SK-N-SH (cell line): ENCODE measurements at regions not wholly inside any gene's neighbourhood (a gene's known extent, or its start where the extent isn't known, plus 50 kb on each side); places are given as distances from the start of the nearest gene placed in this dataset.
A peak's percentile ranks its signal among the peaks of the same experiment; 100 is the strongest.

ENCODE experiments used
- CTCF ChIA-PET: fragments of 300-600, 350-600 bp; formaldehyde crosslinking; extraction: SDS; loops from one replicate; lab custom pipeline; 2021; lab: Yijun Ruan, JAX
- POLR2A ChIA-PET: fragments of 350-600 bp; sonication (Branson Sonifier 250); formaldehyde crosslinking; extraction: SDS; loops from one replicate; lab custom pipeline; 2020; ENCODE audit warnings: antibody characterized with exemption, inconsistent platforms; lab: Yijun Ruan, JAX
- DNase-seq: peaks from one replicate; pipeline ENCODE4 v3.0.0; 2012
- H2AFZ ChIP-seq: fragments of 200-600 bp; sonication (generic); 2 replicates; pipeline ENCODE4 v1.8.1; 2016; ENCODE audit warnings: antibody characterized with exemption, mild to moderate bottlenecking, low read depth
- H3F3A ChIP-seq: fragments of 200-600 bp; sonication (generic); replicated peaks from 2 replicates; pipeline ENCODE3; 2016; ENCODE audit warnings: antibody characterized with exemption, mild to moderate bottlenecking; ENCODE audit not compliant: insufficient read depth
- H3K27ac ChIP-seq, 2 experiments: fragments of 200-500 bp in 1 of 2; fragments of 200-600 bp in 1 of 2; sonication (Bioruptor generic) in 1 of 2; sonication (generic), shearing (Covaris generic) in 1 of 2; 2 replicates each; pipeline versions ENCODE4 v1.5.1 to v1.6.1; 2014 to 2016; ENCODE audit warnings: low read depth in 2 of 2, inconsistent platforms in 1 of 2, low read length in 1 of 2, mild to moderate bottlenecking in 1 of 2, mixed read lengths in 1 of 2
- H3K27me3 ChIP-seq: fragments of 200-600 bp; sonication (generic), shearing (Covaris generic); 2 replicates; pipeline ENCODE4 v1.6.1; 2016; ENCODE audit warnings: mixed run types; ENCODE audit not compliant: insufficient read depth
- H3K36me3 ChIP-seq, 2 experiments: fragments of 200-500 bp in 1 of 2; fragments of 200-600 bp in 1 of 2; sonication (Bioruptor generic) in 1 of 2; sonication (generic) in 1 of 2; replicated peaks in 1 of 2; 2 replicates each; pipeline versions ENCODE3 to v1.5.1; 2014 to 2016; ENCODE audit warnings: low read length in 1 of 2, mild to moderate bottlenecking in 1 of 2; ENCODE audit not compliant: insufficient read depth in 2 of 2, control insufficient read depth in 1 of 2
- H3K4me1 ChIP-seq, 2 experiments: fragments of 200-500 bp in 1 of 2; fragments of 200-600 bp in 1 of 2; sonication (Bioruptor generic) in 1 of 2; sonication (generic), shearing (Covaris generic) in 1 of 2; 2 replicates each; pipeline versions ENCODE4 v1.5.1 to v1.6.1; 2014 to 2016; ENCODE audit warnings: low read depth in 1 of 2, low read length in 1 of 2, mixed run types in 1 of 2; ENCODE audit not compliant: insufficient read depth in 2 of 2, control insufficient read depth in 1 of 2
- H3K4me2 ChIP-seq: fragments of 200-600 bp; sonication (generic), shearing (Covaris generic); 2 replicates; pipeline ENCODE4 v1.6.1; 2017; ENCODE audit warnings: mixed run types
- H3K4me3 ChIP-seq, 2 experiments: fragments of 200-500 bp in 1 of 2; fragments of 200-600 bp in 1 of 2; sonication (Bioruptor generic) in 1 of 2; sonication (generic), shearing (Covaris generic) in 1 of 2; 2 replicates each; pipeline versions ENCODE4 v1.5.1 to v1.8.1; 2014 to 2016; ENCODE audit warnings: low read depth in 2 of 2, inconsistent platforms in 1 of 2, low read length in 1 of 2, mild to moderate bottlenecking in 1 of 2, mixed read lengths in 1 of 2, moderate library complexity in 1 of 2
- H3K79me2 ChIP-seq: fragments of 200-600 bp; sonication (generic); 2 replicates; pipeline ENCODE4 v1.8.1; 2017; ENCODE audit warnings: mild to moderate bottlenecking; ENCODE audit not compliant: insufficient read depth
- H3K9ac ChIP-seq: fragments of 200-600 bp; sonication (generic); 2 replicates; pipeline ENCODE4 v1.6.1; 2017; ENCODE audit warnings: mixed run types
- H3K9me2 ChIP-seq: fragments of 200-600 bp; sonication (generic); 2 replicates; pipeline ENCODE4 v1.6.1; 2017; ENCODE audit warnings: mixed run types
- H3K9me3 ChIP-seq: fragments of 200-600 bp; sonication (generic); 2 replicates; pipeline ENCODE4 v1.6.1; 2017; ENCODE audit warnings: mixed run types, mild to moderate bottlenecking, moderate library complexity
- H4K20me1 ChIP-seq: fragments of 200-600 bp; sonication (generic); 2 replicates; pipeline ENCODE4 v1.6.1; 2017; ENCODE audit warnings: mild to moderate bottlenecking, mixed run types; ENCODE audit not compliant: insufficient read depth
- NRF1 ChIP-seq: IDR thresholded peaks from 2 replicates; pipeline ENCODE4 v1.6.1; 2012; ENCODE audit warnings: low read depth, mild to moderate bottlenecking, low read length
- RAD21 ChIP-seq: IDR thresholded peaks from 2 replicates; pipeline ENCODE4 v1.6.1; 2012; ENCODE audit warnings: mild to moderate bottlenecking, low read length
- REST ChIP-seq: IDR thresholded peaks from 2 replicates; pipeline ENCODE4 v1.6.1; 2012; ENCODE audit warnings: mild to moderate bottlenecking, low read depth, low read length, moderate library complexity
- USF1 ChIP-seq: IDR thresholded peaks from 2 replicates; pipeline ENCODE4 v1.4.0; 2012; ENCODE audit warnings: low read depth, borderline replicate concordance
- WGBS: methylation state at CpG from one replicate; pipeline ENCODE4 v1.1.6; 2017; ENCODE audit warnings: low lambda C conversion rate; 5-methylcytosine and 5-hydroxymethylcytosine counted together

- no peaks in the 10 kb centered on the region for H3F3A ChIP-seq
- POLR2A ChIA-PET, result no interaction called here
- no peaks in the 10 kb centered on the region for H3K27me3 ChIP-seq
- H2AFZ ChIP-seq, result no peak overlapping the region
- no peaks in the 10 kb centered on the region for H3K9me2 ChIP-seq
- no peak for DNase-seq
- H3K79me2 ChIP-seq, result no peaks in the 10 kb centered on the region
- H3K4me3 ChIP-seq, result no peak overlapping the region
- no peak for TF ChIP-seq RAD21
- TF ChIP-seq, all 33 proteins: peak for 0
- WGBS, result 21% methylated on average over 4 of the region's 4 CpGs
- Histone ChIP-seq H3K36me3 (no peaks in the 10 kb centered on the region), H3K9me3 (no peaks in the 10 kb centered on the region), H3K27ac (no peak overlapping the region), H3K4me2 (no peak overlapping the region), H4K20me1 (no peaks in the 10 kb centered on the region), H3K4me1 (peaks cover 0 to 2% of the 10 kb centered on the region in 2 experiments; a peak in 1 of 4 replicates), H3K9ac (no peak overlapping the region)
- CTCF ChIA-PET, result interaction anchor here (1.1 kb wide), 1 partner anchor 31 kb away, joined by 3 read pairs; no protein-coding TSS in a partner anchor
These were observed 191.3 kb upstream of the GATB start for GRCh38 chr4:151952137-151952536.

- H3K4me2 ChIP-seq, result no peak overlapping the region
- no peaks in the 10 kb centered on the region for H3K9me2 ChIP-seq
- H3K4me1 ChIP-seq, result peaks cover 0 to 2% of the 10 kb centered on the region in 2 experiments; a peak in 1 of 4 replicates
- H3K27ac ChIP-seq, result no peak overlapping the region
- ChIA-PET CTCF (interaction anchor here (1.1 kb wide), 1 partner anchor 32 kb away, joined by 3 read pairs; no protein-coding TSS in a partner anchor), POLR2A (no interaction called here)
- H2AFZ ChIP-seq, result no peak overlapping the region
- no peak overlapping the region for H3K9ac ChIP-seq
- no peaks in the 10 kb centered on the region for H3F3A ChIP-seq
- H3K9me3 ChIP-seq, result no peaks in the 10 kb centered on the region
- DNase-seq, result no peak
- no peaks in the 10 kb centered on the region for H3K79me2 ChIP-seq
- H3K4me3 ChIP-seq, result no peak overlapping the region
- no peaks in the 10 kb centered on the region for H3K36me3 ChIP-seq
- H3K27me3 ChIP-seq, result no peaks in the 10 kb centered on the region
- 48% methylated on average over 5 of the region's 5 CpGs for WGBS
- TF ChIP-seq REST, result no peak
- TF ChIP-seq RAD21, result peak; percentile 9; the same call in 1 of the 2 replicates
- H4K20me1 ChIP-seq, result no peaks in the 10 kb centered on the region
These were observed 190.9 kb upstream of the GATB start for GRCh38 chr4:151951671-151952050.

GRCh38 chr4:151950993-151951670 is 190.3 kb upstream of the GATB start:
- DNase-seq, result no peak
- ChIA-PET CTCF (no interaction called here), POLR2A (no interaction called here)
- H3K27me3 ChIP-seq, result no peaks in the 10 kb centered on the region
- WGBS, result 46% methylated on average over 12 of the region's 12 CpGs
- no peak overlapping the region for H3K9ac ChIP-seq
- no peaks in the 10 kb centered on the region for H3K9me2 ChIP-seq
- H3K4me2 ChIP-seq, result no peak overlapping the region
- H3K4me3 ChIP-seq, result no peak overlapping the region
- no peaks in the 10 kb centered on the region for H3K9me3 ChIP-seq
- H3K27ac ChIP-seq, result no peak overlapping the region
- TF ChIP-seq NRF1 (no peak), USF1 (no peak), REST (no peak)
- peaks cover 0 to 2% of the 10 kb centered on the region in 2 experiments; a peak in 1 of 4 replicates for H3K4me1 ChIP-seq
- H3K79me2 ChIP-seq, result no peaks in the 10 kb centered on the region
- no peak overlapping the region for H2AFZ ChIP-seq
- no peaks in the 10 kb centered on the region for H3F3A ChIP-seq
- no peaks in the 10 kb centered on the region for H4K20me1 ChIP-seq
- no peaks in the 10 kb centered on the region for H3K36me3 ChIP-seq
